GM12874 (cell line): ENCODE measurements at regions not wholly inside any gene's neighbourhood (a gene's known extent, or its start where the extent isn't known, plus 50 kb on each side); places are given as distances from the start of the nearest gene placed in this dataset.

Source experiments
- TF ChIP-seq, protein P1 (sequence below): IDR thresholded peaks from 2 replicates; pipeline ENCODE4 v1.5.1; 2011; ENCODE audit warnings: low read depth, mild to moderate bottlenecking, control low read depth, low read length, moderate library complexity; ENCODE audit not compliant: insufficient read depth

- TF ChIP-seq, protein P1, sequence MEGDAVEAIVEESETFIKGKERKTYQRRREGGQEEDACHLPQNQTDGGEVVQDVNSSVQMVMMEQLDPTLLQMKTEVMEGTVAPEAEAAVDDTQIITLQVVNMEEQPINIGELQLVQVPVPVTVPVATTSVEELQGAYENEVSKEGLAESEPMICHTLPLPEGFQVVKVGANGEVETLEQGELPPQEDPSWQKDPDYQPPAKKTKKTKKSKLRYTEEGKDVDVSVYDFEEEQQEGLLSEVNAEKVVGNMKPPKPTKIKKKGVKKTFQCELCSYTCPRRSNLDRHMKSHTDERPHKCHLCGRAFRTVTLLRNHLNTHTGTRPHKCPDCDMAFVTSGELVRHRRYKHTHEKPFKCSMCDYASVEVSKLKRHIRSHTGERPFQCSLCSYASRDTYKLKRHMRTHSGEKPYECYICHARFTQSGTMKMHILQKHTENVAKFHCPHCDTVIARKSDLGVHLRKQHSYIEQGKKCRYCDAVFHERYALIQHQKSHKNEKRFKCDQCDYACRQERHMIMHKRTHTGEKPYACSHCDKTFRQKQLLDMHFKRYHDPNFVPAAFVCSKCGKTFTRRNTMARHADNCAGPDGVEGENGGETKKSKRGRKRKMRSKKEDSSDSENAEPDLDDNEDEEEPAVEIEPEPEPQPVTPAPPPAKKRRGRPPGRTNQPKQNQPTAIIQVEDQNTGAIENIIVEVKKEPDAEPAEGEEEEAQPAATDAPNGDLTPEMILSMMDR, result no peak
These were observed 65.5 kb upstream of the CREB5 start for GRCh38 chr7:28346676-28347363.

DNA sequence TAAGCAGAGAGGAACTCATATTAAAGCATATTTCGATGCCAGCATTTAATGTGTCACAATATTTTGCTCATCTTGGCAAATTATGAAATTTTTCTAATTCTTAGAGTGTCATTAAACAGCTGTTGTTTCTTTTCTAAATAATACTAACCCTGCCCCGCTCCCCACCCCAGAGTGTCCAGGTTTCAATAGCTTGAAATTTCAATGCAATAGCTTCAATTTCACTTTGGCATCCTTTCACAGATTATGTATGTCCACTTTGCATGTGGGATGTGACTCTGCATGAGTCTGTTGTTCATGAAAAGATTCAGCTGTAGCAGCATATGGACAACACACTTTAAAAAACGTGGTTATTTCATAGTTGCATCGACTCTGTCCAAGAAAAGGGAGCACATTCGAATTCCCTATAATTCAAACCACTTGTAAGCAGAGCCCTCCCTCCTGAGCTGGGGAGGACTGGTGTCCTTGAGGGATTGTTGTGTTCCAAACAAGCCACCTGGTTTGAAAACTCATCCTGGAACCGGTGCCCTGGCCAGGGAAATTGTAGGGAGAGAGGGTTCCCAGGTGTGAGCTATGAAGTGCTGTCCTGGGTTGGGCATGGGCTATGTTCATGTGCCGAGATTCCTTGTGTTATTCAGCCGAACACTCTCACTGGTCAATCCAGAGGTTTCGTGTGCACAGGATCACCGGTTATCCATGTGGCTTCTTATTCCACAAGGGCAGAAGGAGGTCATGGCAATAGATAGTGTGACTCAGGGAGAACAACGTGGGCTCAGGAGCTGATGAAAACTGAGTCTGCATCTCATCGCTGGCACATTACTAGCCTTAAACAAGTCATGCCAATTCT is 64.6 kb upstream of the CREB5 start:
- TF ChIP-seq, protein P1, result no peak

DNA sequence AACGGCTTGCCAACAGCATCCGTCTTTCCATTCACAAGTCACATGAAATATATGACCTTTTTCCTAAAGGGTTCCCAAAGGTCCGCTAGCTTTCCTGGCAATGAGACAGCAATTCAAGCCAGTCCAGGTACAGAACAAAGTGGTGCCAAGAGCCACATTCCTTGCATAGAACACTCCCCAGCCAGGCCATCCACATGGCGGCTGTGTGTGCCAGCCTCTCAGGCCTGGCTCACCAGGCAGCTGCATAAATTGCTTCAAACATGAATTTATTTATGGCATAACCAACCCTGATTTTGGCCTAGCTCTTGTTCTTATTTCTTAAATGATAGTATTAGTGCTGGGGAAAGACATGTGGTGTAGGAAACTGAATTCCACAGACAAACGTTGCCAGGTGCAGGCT is 63.7 kb upstream of the CREB5 start:
- TF ChIP-seq, protein P1, result no peak

DNA sequence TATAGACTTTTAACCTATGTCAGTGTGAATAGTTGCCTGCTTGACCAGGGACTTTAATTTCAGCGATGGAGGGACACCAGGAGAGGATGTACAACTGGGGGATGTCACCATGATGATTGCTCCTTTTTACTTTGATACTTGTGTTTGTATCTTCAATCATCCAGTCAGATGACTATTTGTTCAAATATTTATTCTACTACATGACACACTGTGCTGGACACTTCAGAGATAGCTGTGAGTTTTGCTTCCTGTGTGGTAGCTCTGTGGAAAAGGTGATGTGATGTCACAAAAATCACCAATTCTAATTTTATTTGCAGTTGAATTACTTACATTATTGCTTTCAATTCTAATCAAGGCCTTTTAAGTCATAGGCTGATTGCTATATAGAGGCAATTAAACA is 62.7 kb upstream of the CREB5 start:
- TF ChIP-seq, protein P1, result no peak

DNA sequence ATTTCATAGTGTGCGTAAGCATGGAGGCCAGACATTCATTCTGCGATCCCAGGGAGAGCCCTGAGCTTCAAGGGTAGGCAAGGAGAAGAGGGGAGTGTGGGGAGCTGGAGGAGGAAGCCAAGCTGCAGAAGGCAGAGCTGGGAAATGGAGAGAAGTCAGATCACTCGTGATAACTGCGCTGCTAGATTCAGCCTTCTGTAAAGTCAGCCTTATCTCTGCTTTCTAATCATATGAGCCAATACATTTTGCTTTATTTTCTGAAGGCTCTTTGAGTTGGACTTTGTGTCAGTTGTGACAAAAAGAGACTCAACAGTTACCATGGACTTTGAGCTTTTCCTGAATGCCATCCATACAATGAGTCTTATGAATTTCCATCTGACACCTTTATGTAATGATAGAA is 61.7 kb upstream of the CREB5 start:
- TF ChIP-seq, protein P1, result no peak

DNA sequence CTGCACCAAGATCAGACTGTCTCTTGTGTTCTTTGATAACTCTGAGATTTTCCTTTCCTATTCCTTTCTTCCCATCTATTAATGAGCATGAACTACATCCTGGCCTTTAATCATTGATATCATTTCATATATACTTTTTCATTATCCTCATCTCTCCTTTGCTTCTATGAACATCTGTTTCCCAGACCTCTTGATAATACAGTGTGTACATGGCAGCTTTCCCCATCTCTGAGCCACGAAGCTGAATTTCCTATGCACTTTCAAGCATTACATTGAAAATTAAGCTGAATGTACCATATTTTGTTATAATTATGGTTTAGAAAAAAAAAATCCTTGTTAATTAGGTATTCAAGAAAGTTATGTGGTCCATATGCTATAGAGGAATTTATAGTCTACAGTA is 60.9 kb upstream of the CREB5 start:
- TF ChIP-seq, protein P1, result no peak

DNA sequence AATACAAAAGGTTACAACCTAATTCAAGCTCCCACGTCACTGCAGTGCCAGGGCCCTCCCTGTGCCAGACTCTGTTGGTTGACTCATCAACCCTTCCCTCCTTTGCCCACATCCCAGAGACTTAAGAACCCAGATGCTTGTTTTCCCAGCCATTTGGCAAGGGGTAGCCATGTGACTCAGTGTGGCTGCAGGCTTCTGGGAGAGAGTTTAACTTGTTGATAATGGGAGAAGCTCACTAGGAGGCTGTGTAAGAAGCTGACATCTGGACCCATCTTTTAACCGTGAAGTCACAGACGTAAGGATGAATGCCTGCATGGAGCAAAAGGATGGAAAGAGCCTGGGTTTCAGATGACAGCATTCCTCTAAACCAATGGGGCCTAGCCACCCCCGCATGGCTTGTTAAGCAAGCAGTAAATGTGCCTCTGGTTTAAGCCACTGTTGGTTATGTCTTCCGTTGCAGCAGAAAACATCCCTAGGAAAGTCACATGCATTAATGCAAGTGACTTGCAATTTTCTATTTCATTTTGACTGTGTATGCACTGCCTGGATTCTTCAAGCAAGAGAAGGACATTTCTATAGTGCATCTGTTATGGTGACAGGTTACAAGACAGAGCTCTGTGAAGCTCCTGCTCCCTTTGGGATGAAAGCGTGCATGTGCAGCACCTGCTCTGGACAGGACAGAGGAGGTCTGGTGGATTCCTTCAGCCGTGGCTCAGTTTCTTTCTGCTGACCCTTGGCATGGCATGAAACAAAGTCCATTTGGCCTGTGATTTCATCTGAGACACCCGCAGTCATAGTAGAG is 57.5 kb upstream of the CREB5 start:
- TF ChIP-seq, protein P1, result no peak
